Transverse colon (tissue), 4 donors: ENCODE measurements at regions not wholly inside any gene's neighbourhood (a gene's known extent, or its start where the extent isn't known, plus 50 kb on each side); places are given as distances from the start of the nearest gene placed in this dataset.

Source experiments
- POLR2AphosphoS5 ChIP-seq, 3 donors: sonication (generic); formaldehyde crosslinking; IDR thresholded peaks; one replicate each; pipeline ENCODE4 v1.6.1; 2016; ENCODE audit warnings: antibody characterized with exemption in 3 of 3
- TF ChIP-seq, protein P1 (sequence below), 5 experiments: fragments of 200-600 bp in 3 of 5; fragments of 450-650 bp in 2 of 5; sonication (generic) in 3 of 5; IDR thresholded peaks; 1 replicate in 2 of 5; 2 replicates in 3 of 5; pipeline ENCODE4 v1.5.1; 2016 to 2017; ENCODE audit warnings: antibody characterized with exemption in 5 of 5, inconsistent platforms in 3 of 5, mild to moderate bottlenecking in 2 of 5, moderate library complexity in 1 of 5

DNA sequence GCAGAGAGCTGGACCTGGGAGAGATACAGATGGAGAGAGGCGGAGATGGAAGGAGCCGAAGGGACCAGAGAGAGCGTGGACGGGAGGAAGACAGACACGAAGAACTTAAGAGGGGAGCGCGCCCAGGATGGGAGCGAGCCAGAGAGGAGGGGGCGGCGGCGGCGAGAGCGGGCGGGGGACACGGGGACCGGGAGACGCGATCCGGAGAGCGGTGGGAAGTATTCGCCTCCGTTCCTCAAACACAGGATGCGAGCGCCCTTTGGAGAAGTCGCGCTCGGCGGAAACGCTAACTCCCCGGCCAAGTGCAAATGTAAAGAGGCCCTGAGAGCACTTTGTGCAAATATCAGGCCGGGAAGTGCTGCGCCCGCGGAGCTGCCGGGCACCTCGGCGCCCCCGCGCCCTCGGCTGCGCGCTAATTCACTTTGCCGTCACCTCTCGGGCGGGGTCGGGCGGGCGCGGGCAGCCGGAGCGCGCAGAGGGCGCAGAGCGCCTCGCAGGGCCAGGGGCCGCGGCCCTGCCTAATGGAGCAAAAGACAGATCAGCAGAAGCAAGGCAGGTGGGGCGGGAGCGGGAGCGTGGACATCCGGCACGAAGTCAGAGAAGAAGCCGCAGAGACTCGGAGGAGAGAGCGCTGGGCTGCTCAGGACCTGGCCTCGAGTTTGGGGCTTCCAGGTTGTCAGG is 281.2 kb downstream of the RRAGC start:
- TF ChIP-seq, protein P1, sequence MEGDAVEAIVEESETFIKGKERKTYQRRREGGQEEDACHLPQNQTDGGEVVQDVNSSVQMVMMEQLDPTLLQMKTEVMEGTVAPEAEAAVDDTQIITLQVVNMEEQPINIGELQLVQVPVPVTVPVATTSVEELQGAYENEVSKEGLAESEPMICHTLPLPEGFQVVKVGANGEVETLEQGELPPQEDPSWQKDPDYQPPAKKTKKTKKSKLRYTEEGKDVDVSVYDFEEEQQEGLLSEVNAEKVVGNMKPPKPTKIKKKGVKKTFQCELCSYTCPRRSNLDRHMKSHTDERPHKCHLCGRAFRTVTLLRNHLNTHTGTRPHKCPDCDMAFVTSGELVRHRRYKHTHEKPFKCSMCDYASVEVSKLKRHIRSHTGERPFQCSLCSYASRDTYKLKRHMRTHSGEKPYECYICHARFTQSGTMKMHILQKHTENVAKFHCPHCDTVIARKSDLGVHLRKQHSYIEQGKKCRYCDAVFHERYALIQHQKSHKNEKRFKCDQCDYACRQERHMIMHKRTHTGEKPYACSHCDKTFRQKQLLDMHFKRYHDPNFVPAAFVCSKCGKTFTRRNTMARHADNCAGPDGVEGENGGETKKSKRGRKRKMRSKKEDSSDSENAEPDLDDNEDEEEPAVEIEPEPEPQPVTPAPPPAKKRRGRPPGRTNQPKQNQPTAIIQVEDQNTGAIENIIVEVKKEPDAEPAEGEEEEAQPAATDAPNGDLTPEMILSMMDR (IDR thresholded peaks at IDR 0.05), result no peak
- TF ChIP-seq POLR2AphosphoS5 (IDR thresholded peaks at IDR 0.05), result no peak
